ENCODE measurements at regions not wholly inside any gene's neighbourhood (a gene's known extent, or its start where the extent isn't known, plus 50 kb on each side); places are given as distances from the start of the nearest gene placed in this dataset.

DNA sequence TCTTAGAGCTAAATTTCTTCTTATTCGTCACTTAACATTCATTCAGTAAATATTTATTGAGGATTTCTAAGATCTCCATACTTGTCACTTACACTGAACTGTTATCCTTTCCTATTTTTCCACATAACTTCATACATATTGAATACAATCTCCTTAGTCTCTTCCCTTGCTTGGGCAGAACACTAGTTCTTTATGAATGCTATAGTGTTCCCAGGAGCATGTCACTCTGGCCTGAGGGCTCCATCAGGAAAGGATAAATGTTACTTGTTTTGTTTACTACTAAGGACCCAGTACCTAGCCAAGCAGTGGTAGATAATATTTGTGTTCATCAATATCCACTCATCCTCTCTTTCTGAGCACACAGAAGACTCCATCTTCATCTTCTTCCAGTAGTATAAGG lies 544.7 kb downstream of the ZEB2 start:
- intact Hi-C loops (cut with micrococcal nuclease; ENCODE audit: unreplicated experiment): no loop called here
- no peaks in the 10 kb centered on the region for H3K27me3 ChIP-seq (replicated peaks; ENCODE audit: insufficient read depth, low read depth, low read length, poor library complexity)
- no peak overlapping the region for H3K4me3 ChIP-seq (ENCODE audit: low read depth, low read length, poor library complexity, severe bottlenecking)
- ChIA-PET CTCF (no interaction called here), POLR2A (ENCODE audit: low non-redundant PET) (no interaction called here)
- H3K27ac ChIP-seq (ENCODE audit: low read depth, low read length, poor library complexity, severe bottlenecking): no peak overlapping the region
- no peaks in the 10 kb centered on the region for H3K36me3 ChIP-seq (ENCODE audit: insufficient read depth, low read length, poor library complexity, severe bottlenecking)
- BruUV-seq (replicated peaks): no TSS peak
- H3K4me1 ChIP-seq (ENCODE audit: insufficient read depth, low read length, poor library complexity, severe bottlenecking): no peaks in the 10 kb centered on the region
- no peaks in the 10 kb centered on the region for H3K9me3 ChIP-seq (ENCODE audit: low read depth, low read length, poor library complexity, severe bottlenecking)
- no peak for TF ChIP-seq EZH2 (IDR thresholded peaks at IDR 0.05; ENCODE audit: borderline replicate concordance, low read depth, low read length, poor library complexity, severe bottlenecking)
- TF ChIP-seq CTCF (conservative IDR thresholded peaks at IDR 0.05; ENCODE audit: low read depth, low read length): no peak
- DNase-seq (ENCODE audit: low spot score): no peak

DNA sequence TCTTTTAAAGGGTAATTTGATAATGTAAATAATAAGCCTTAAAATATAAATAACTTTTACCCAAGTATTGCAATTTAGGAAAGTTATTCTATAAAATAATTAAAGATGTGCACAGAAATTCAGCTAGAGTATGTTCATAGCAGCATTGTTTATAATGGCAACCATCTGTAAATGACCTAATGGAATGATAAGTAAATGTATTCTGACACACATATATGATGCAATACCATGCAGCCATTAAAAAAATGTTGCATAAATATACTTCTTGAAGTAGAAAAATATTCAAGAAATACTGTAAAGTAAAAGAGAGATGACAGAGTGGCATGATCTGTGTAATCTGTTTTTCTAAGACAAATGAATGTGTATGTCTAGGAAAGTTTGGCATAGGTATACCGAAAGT lies 545.7 kb downstream of the ZEB2 start:
- H3K9me3 ChIP-seq (ENCODE audit: low read depth, low read length, poor library complexity, severe bottlenecking): no peaks in the 10 kb centered on the region
- no peaks in the 10 kb centered on the region for H3K27me3 ChIP-seq (replicated peaks; ENCODE audit: insufficient read depth, low read depth, low read length, poor library complexity)
- BruUV-seq (replicated peaks): no TSS peak
- DNase-seq (ENCODE audit: low spot score): no peak
- no peaks in the 10 kb centered on the region for H3K36me3 ChIP-seq (ENCODE audit: insufficient read depth, low read length, poor library complexity, severe bottlenecking)
- ChIA-PET CTCF (no interaction called here), POLR2A (ENCODE audit: low non-redundant PET) (no interaction called here)
- H3K4me1 ChIP-seq (ENCODE audit: insufficient read depth, low read length, poor library complexity, severe bottlenecking): no peaks in the 10 kb centered on the region
- no peak for TF ChIP-seq CTCF (conservative IDR thresholded peaks at IDR 0.05; ENCODE audit: low read depth, low read length)
- TF ChIP-seq EZH2 (IDR thresholded peaks at IDR 0.05; ENCODE audit: borderline replicate concordance, low read depth, low read length, poor library complexity, severe bottlenecking): no peak
- intact Hi-C loops (cut with micrococcal nuclease; ENCODE audit: unreplicated experiment): no loop called here
- H3K4me3 ChIP-seq (ENCODE audit: low read depth, low read length, poor library complexity, severe bottlenecking): no peak overlapping the region
- H3K27ac ChIP-seq (ENCODE audit: low read depth, low read length, poor library complexity, severe bottlenecking): no peak overlapping the region

DNA sequence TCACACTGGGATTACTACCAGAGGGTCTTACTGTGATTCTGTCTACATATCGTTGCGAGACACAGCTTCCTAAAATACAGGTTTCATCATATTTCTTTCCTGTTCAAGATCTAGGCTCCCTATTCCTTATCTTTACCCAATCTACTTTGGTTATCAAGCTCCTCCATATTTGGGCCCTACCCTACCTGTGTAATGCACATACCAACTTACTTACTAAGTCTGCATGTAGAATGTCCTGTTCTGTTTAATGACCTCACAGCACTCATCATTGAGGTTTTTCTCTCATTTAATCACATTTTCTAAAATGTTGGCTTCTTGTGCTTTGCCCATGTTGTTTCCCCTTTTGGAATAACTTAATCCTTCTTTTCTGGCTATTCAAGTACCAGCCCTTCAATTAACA lies 551.1 kb downstream of the ZEB2 start:
- intact Hi-C loops (cut with micrococcal nuclease; ENCODE audit: unreplicated experiment): no loop called here
- BruUV-seq (replicated peaks): no TSS peak
- ChIA-PET CTCF (no interaction called here), POLR2A (ENCODE audit: low non-redundant PET) (no interaction called here)
- no peak overlapping the region for H3K27ac ChIP-seq (ENCODE audit: low read depth, low read length, poor library complexity, severe bottlenecking)
- no peak for DNase-seq (ENCODE audit: low spot score)
- H3K4me1 ChIP-seq (ENCODE audit: insufficient read depth, low read length, poor library complexity, severe bottlenecking): no peaks in the 10 kb centered on the region
- H3K36me3 ChIP-seq (ENCODE audit: insufficient read depth, low read length, poor library complexity, severe bottlenecking): no peaks in the 10 kb centered on the region
- no peak overlapping the region for H3K4me3 ChIP-seq (ENCODE audit: low read depth, low read length, poor library complexity, severe bottlenecking)
- H3K9me3 ChIP-seq (ENCODE audit: low read depth, low read length, poor library complexity, severe bottlenecking): no peaks in the 10 kb centered on the region
- no peaks in the 10 kb centered on the region for H3K27me3 ChIP-seq (replicated peaks; ENCODE audit: insufficient read depth, low read depth, low read length, poor library complexity)
- no peak for TF ChIP-seq EZH2 (IDR thresholded peaks at IDR 0.05; ENCODE audit: borderline replicate concordance, low read depth, low read length, poor library complexity, severe bottlenecking)
- TF ChIP-seq CTCF (conservative IDR thresholded peaks at IDR 0.05; ENCODE audit: low read depth, low read length): no peak
